H1 (cell line): ENCODE measurements at regions not wholly inside any gene's neighbourhood (a gene's known extent, or its start where the extent isn't known, plus 50 kb on each side); places are given as distances from the start of the nearest gene placed in this dataset.

Source experiments
- EZH2 ChIP-seq: fragments of 200-600 bp; sonication (generic); IDR thresholded peaks from 2 replicates; pipeline ENCODE4 v1.7.1; 2012; ENCODE audit warnings: low read depth, mild to moderate bottlenecking, moderate library complexity, low read length, inconsistent platforms; ENCODE audit not compliant: severe bottlenecking
- SIX5 ChIP-seq: IDR thresholded peaks from 2 replicates; pipeline ENCODE4 v1.6.1; 2011; ENCODE audit warnings: mild to moderate bottlenecking, low read depth, low read length

- TF ChIP-seq EZH2 = no peak
- no peak for TF ChIP-seq SIX5
These were observed 616.8 kb downstream of the LTN1 start for GRCh38 chr21:28375708-28376385.
